IMR-90 (cell line): ENCODE measurements at regions not wholly inside any gene's neighbourhood (a gene's known extent, or its start where the extent isn't known, plus 50 kb on each side); places are given as distances from the start of the nearest gene placed in this dataset.

ENCODE experiments used
- ATAC-seq: fragments of 200-7000 bp; cut with Tn5 transposase; 2 replicates; pipeline ENCODE4 v1.9.1; 2020; ENCODE audit warnings: low read depth, mild to moderate bottlenecking, moderate library complexity
- BruUV-seq: library from RNA; stranded (reverse); fragments of 400-500 nt; replicated peaks from 2 replicates; lab custom pipeline; 2021; lab: Mats Ljungman, UMichigan
- CTCF ChIA-PET: fragments of 300-600 bp; formaldehyde crosslinking; extraction: SDS; loops from one replicate; lab custom pipeline; 2021; ENCODE audit warnings: antibody characterized with exemption; lab: Yijun Ruan, JAX
- POLR2A ChIA-PET: fragments of 300-600 bp; sonication (Branson Sonifier 250); formaldehyde crosslinking; loops from one replicate; lab custom pipeline; 2022; ENCODE audit warnings: antibody characterized with exemption; ENCODE audit not compliant: unreplicated experiment; lab: Charles Lee
- DNase-seq: peaks from one replicate; pipeline ENCODE4 v3.0.0; 2013
- H2AFZ ChIP-seq: replicated peaks from 2 replicates; pipeline ENCODE3; 2013; ENCODE audit warnings: low read length, mild to moderate bottlenecking; ENCODE audit not compliant: poor library complexity
- H2AK5ac ChIP-seq: 2 replicates; pipeline ENCODE4 v1.6.1; 2013; ENCODE audit warnings: low read depth, low read length, inconsistent platforms
- H2AK9ac ChIP-seq: replicated peaks from 2 replicates; pipeline ENCODE3; 2013; ENCODE audit warnings: mild to moderate bottlenecking, low read depth, low read length, moderate library complexity; ENCODE audit not compliant: poor library complexity
- H2BK120ac ChIP-seq: 2 replicates; pipeline ENCODE4 v1.6.1; 2013; ENCODE audit warnings: low read depth, low read length, inconsistent platforms
- H2BK15ac ChIP-seq: 3 replicates; pipeline ENCODE4 v1.6.1; 2013; ENCODE audit warnings: low read depth, low read length, inconsistent platforms
- H2BK20ac ChIP-seq: 2 replicates; pipeline ENCODE4 v1.6.1; 2013; ENCODE audit warnings: low read depth, mild to moderate bottlenecking, inconsistent platforms, low read length, moderate library complexity
- H2BK5ac ChIP-seq: 2 replicates; pipeline ENCODE4 v1.6.1; 2013; ENCODE audit warnings: mild to moderate bottlenecking, low read depth, low read length, inconsistent platforms; ENCODE audit not compliant: poor library complexity, severe bottlenecking
- H3K14ac ChIP-seq: replicated peaks from 2 replicates; pipeline ENCODE4 v1.6.1; 2013; ENCODE audit warnings: low read depth, low read length, inconsistent platforms
- H3K18ac ChIP-seq: 2 replicates; pipeline ENCODE4 v1.6.1; 2013; ENCODE audit warnings: low read depth, low read length, control low read depth
- H3K23ac ChIP-seq: 2 replicates; pipeline ENCODE4 v1.6.1; 2013; ENCODE audit warnings: low read depth, low read length, inconsistent platforms
- H3K27ac ChIP-seq: 2 replicates; pipeline ENCODE4 v1.5.1; 2013; ENCODE audit warnings: mild to moderate bottlenecking, control low read depth, low read length; ENCODE audit not compliant: insufficient read depth
- H3K27me3 ChIP-seq: 2 replicates; pipeline ENCODE4 v1.6.1; 2013; ENCODE audit warnings: low read length; ENCODE audit not compliant: control insufficient read depth, insufficient read depth
- H3K36me3 ChIP-seq: 2 replicates; pipeline ENCODE4 v1.6.1; 2013; ENCODE audit warnings: low read length, mixed read lengths; ENCODE audit not compliant: control insufficient read depth, insufficient read depth
- H3K4ac ChIP-seq: 2 replicates; pipeline ENCODE4 v1.6.1; 2013; ENCODE audit warnings: low read depth, low read length, inconsistent platforms
- H3K4me1 ChIP-seq: 2 replicates; pipeline ENCODE4 v1.6.1; 2013; ENCODE audit warnings: low read length, mixed read lengths; ENCODE audit not compliant: control insufficient read depth, insufficient read depth
- H3K4me2 ChIP-seq: 2 replicates; pipeline ENCODE4 v1.6.1; 2013; ENCODE audit warnings: low read depth, mild to moderate bottlenecking, control low read depth, low read length, moderate library complexity
- H3K4me3 ChIP-seq: 2 replicates; pipeline ENCODE4 v1.5.1; 2013; ENCODE audit warnings: low read depth, mild to moderate bottlenecking, control low read depth, low read length, moderate library complexity; ENCODE audit not compliant: insufficient read depth
- H3K56ac ChIP-seq: 2 replicates; pipeline ENCODE4 v1.6.1; 2013; ENCODE audit warnings: low read length, inconsistent platforms; ENCODE audit not compliant: insufficient read depth; ENCODE audit errors: extremely low read depth
- H3K79me1 ChIP-seq, 2 experiments: 2 replicates each; pipeline ENCODE4 v1.6.1; 2013; ENCODE audit warnings: low read length in 2 of 2, inconsistent platforms in 1 of 2, low read depth in 1 of 2
- H3K9ac ChIP-seq: 2 replicates; pipeline ENCODE4 v1.6.1; 2013; ENCODE audit warnings: low read depth, low read length, control low read depth
- H3K9me1 ChIP-seq: 2 replicates; pipeline ENCODE4 v1.6.1; 2013; ENCODE audit warnings: low read length, inconsistent platforms; ENCODE audit not compliant: insufficient read depth
- H3K9me3 ChIP-seq: 2 replicates; pipeline ENCODE4 v1.6.1; 2013; ENCODE audit warnings: low read length; ENCODE audit not compliant: control insufficient read depth, insufficient read depth
- H4K20me1 ChIP-seq: 2 replicates; pipeline ENCODE4 v1.6.1; 2013; ENCODE audit warnings: low read length, inconsistent platforms; ENCODE audit not compliant: insufficient read depth
- H4K5ac ChIP-seq: 2 replicates; pipeline ENCODE4 v1.6.1; 2013; ENCODE audit warnings: mild to moderate bottlenecking, low read depth, low read length, control low read depth
- H4K8ac ChIP-seq, 2 experiments: 2 replicates each; pipeline ENCODE4 v1.6.1; 2013; ENCODE audit warnings: low read depth in 2 of 2, low read length in 2 of 2, control low read depth in 1 of 2, inconsistent platforms in 1 of 2
- H4K91ac ChIP-seq: 2 replicates; pipeline ENCODE4 v1.6.1; 2013; ENCODE audit warnings: low read depth, low read length, inconsistent platforms; ENCODE audit not compliant: insufficient read depth
- BHLHE40 ChIP-seq: fragments of 150-350 bp; IDR thresholded peaks from 2 replicates; pipeline ENCODE4 v1.6.1; 2016; ENCODE audit warnings: mild to moderate bottlenecking, low read depth, low read length
- CEBPB ChIP-seq: IDR thresholded peaks from 2 replicates; pipeline ENCODE4 v1.6.1; 2012; ENCODE audit warnings: low read depth, low read length, improper control_type of control experiment
- CHD1 ChIP-seq: IDR thresholded peaks from 2 replicates; pipeline ENCODE4 v1.6.1; 2012; ENCODE audit warnings: low read depth, low read length, improper control_type of control experiment
- CTCF ChIP-seq: conservative IDR thresholded peaks from 2 replicates; pipeline ENCODE4 v1.5.1; 2012; ENCODE audit warnings: mild to moderate bottlenecking, low read depth, low read length, improper control_type of control experiment
- MAFK ChIP-seq: IDR thresholded peaks from 2 replicates; pipeline ENCODE4 v1.6.1; 2012; ENCODE audit warnings: low read depth, low read length, improper control_type of control experiment
- MAZ ChIP-seq: IDR thresholded peaks from 2 replicates; pipeline ENCODE4 v1.6.1; 2012; ENCODE audit warnings: low read depth, mild to moderate bottlenecking, low read length, improper control_type of control experiment, moderate library complexity, borderline replicate concordance
- MXI1 ChIP-seq: IDR thresholded peaks from 2 replicates; pipeline ENCODE4 v1.6.1; 2012; ENCODE audit warnings: low read depth, mild to moderate bottlenecking, low read length, moderate library complexity, borderline replicate concordance
- NFE2L2 ChIP-seq: fragments of 150-350 bp; IDR thresholded peaks from 2 replicates; pipeline ENCODE4 v1.6.1; 2016; ENCODE audit warnings: low read depth, mild to moderate bottlenecking, low read length
- POLR2A ChIP-seq: IDR thresholded peaks from 2 replicates; pipeline ENCODE4 v1.6.1; 2012; ENCODE audit warnings: mild to moderate bottlenecking, low read depth, low read length
- RCOR1 ChIP-seq: IDR thresholded peaks from 2 replicates; pipeline ENCODE4 v1.6.1; 2012; ENCODE audit warnings: mild to moderate bottlenecking, low read length, improper control_type of control experiment; ENCODE audit not compliant: insufficient replicate concordance
- RFX5 ChIP-seq: IDR thresholded peaks from 2 replicates; pipeline ENCODE4 v1.8.0; 2012; ENCODE audit warnings: low read depth, mild to moderate bottlenecking, low read length, moderate library complexity
- WGBS, 2 experiments: methylation state at CpG; one replicate each; pipeline versions ENCODE4 v1.1.5 to v1.1.7; 2013; ENCODE audit warnings: missing lambda C conversion rate in 2 of 2; ENCODE audit not compliant: insufficient read length in 1 of 2; ENCODE audit errors: extremely low coverage in 2 of 2; 5-methylcytosine and 5-hydroxymethylcytosine counted together
- dilution Hi-C: fragments of 300-500 bp; cut with HindIII; formaldehyde crosslinking; loops from one replicate; pipeline ENCODE4 v1.14.3; 2018; ENCODE audit warnings: low sequenced_read_pairs; ENCODE audit not compliant: unreplicated experiment
- in situ Hi-C: fragments of 300-500 bp; cut with MboI; formaldehyde crosslinking; loops from 3 replicates; pipeline ENCODE4 v1.14.3; 2019; ENCODE audit warnings: low sequenced_read_pairs, inconsistent platforms, mixed read lengths
- intact Hi-C: fragments of 100-400 bp; cut with micrococcal nuclease; formaldehyde crosslinking; loops from 2 replicates; pipeline ENCODE4 v1.10.0; 2022

DNA sequence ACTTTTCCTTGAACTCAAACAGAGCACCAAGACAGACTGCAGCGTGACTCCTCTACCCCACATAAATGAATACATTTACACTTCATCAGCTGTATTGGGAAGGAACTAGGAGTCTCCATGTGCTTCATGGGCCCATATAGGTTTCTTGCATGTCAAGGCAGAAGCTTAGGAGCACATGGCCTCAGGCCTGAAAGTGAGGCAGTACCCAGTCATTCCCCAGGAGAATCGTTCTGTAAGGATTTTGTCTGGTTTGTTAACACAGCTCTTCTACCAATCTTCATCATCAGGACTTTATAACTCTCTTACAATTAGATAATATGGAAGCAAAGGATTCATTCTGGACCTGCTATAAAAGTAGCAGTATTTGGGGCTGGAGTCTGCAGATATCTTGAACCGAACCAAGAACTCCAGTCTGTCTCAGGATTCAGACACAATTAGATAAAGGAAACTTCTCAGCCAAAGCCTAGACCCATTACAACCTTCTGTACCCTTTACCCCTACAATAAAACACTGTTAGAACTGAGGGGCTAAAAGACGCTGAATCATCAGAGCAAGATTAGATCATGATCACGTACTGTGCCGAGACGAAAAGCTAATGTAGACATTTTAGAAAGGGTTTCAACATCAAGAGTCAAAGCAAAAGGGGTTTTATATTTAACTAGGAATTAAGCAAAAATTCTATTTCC, 385.5 kb upstream of the SLC30A5 start:
- H2BK120ac ChIP-seq, result no peak overlapping the region
- ATAC-seq, result no peak
- ChIA-PET POLR2A (interaction anchor here (0.5 to 0.6 kb wide), 2 partner anchors 9 to 29 kb away, joined by 3 to 7 read pairs; no protein-coding TSS in a partner anchor), CTCF (interaction anchor here (0.5 kb wide), 1 partner anchor 217 kb away, joined by 3 read pairs; no protein-coding TSS in a partner anchor)
- H3K9me1 ChIP-seq, result no peaks in the 10 kb centered on the region
- no peak overlapping the region for H2AK5ac ChIP-seq
- no peak overlapping the region for H3K4ac ChIP-seq
- no peaks in the 10 kb centered on the region for H3K36me3 ChIP-seq
- H4K20me1 ChIP-seq, result no peaks in the 10 kb centered on the region
- no peak overlapping the region for H2AFZ ChIP-seq
- no peak overlapping the region for H3K4me3 ChIP-seq
- no peak overlapping the region for H4K5ac ChIP-seq
- H2AK9ac ChIP-seq, result no peak overlapping the region
- no peak overlapping the region for H3K27ac ChIP-seq
- no peak overlapping the region for H3K23ac ChIP-seq
- H3K18ac ChIP-seq, result no peak overlapping the region
- no CpG with 5 or more reads among the region's 7 CpGs for WGBS, 2 experiments
- H4K8ac ChIP-seq, result no peak overlapping the region
- no peak overlapping the region for H2BK15ac ChIP-seq
- H3K14ac ChIP-seq, result no peak overlapping the region
- no peaks in the 10 kb centered on the region for H3K27me3 ChIP-seq
- no peaks in the 10 kb centered on the region for H3K79me1 ChIP-seq
- dilution Hi-C loops, result no loop called here
- H2BK5ac ChIP-seq, result no peak overlapping the region
- in situ Hi-C loops, result no loop called here
- H2BK20ac ChIP-seq, result no peak overlapping the region
- no peak for DNase-seq
- no peaks in the 10 kb centered on the region for H3K9me3 ChIP-seq
- no peak overlapping the region for H3K9ac ChIP-seq
- intact Hi-C loops, result no loop called here
- H4K91ac ChIP-seq, result no peak overlapping the region
- H3K4me2 ChIP-seq, result no peak overlapping the region
- no TSS peak for BruUV-seq
- H3K56ac ChIP-seq, result no peak overlapping the region
- TF ChIP-seq CEBPB (no peak), BHLHE40 (no peak), NFE2L2 (no peak), RFX5 (no peak), POLR2A (no peak), CHD1 (no peak), MAFK (no peak), RCOR1 (no peak), MXI1 (no peak), CTCF (no peak), MAZ (no peak)
- H3K4me1 ChIP-seq, result no peaks in the 10 kb centered on the region
